NOMO-1 treated with DMSO at 0.1 percent for 48 hours (cell line): ENCODE measurements at regions not wholly inside any gene's neighbourhood (a gene's known extent, or its start where the extent isn't known, plus 50 kb on each side); places are given as distances from the start of the nearest gene placed in this dataset.
"Not testable (repeated sequence)": the region's sequence is repeated elsewhere in the genome, so short reads cannot be mapped to it uniquely, and the experiment has no call there.

Experiments used
- DNase-seq: peaks from one replicate; lab custom pipeline; 2025; ENCODE audit not compliant: unreplicated experiment; lab: John Stamatoyannopoulos, UW

GRCh38 chr1:206311611-206312273 lies 108.4 kb downstream of the SRGAP2 start:
- not testable (repeated sequence) for DNase-seq

- DNase-seq = not testable (repeated sequence)
Observed at GRCh38 chr1:206312274-206312665, 108.9 kb downstream of the SRGAP2 start.

GRCh38 chr1:206314951-206315636 lies 111.8 kb downstream of the SRGAP2 start:
- DNase-seq = not testable (repeated sequence)

GRCh38 chr1:206316901-206317300 lies 113.6 kb downstream of the SRGAP2 start:
- not testable (repeated sequence) for DNase-seq

- not testable (repeated sequence) for DNase-seq
Observed at GRCh38 chr1:206317878-206318514, 114.7 kb downstream of the SRGAP2 start.

GRCh38 chr1:206320227-206320626 lies 116.9 kb downstream of the SRGAP2 start:
- DNase-seq = not testable (repeated sequence)

GRCh38 chr1:206326159-206326939 lies 123.0 kb downstream of the SRGAP2 start:
- DNase-seq = not testable (repeated sequence)

- DNase-seq = not testable (repeated sequence)
Observed at GRCh38 chr1:206331597-206331996, 128.3 kb downstream of the SRGAP2 start.

- DNase-seq = not testable (repeated sequence)
Observed at GRCh38 chr1:206333316-206333715, 130.0 kb downstream of the SRGAP2 start.

GRCh38 chr1:206333897-206334296 lies 130.6 kb downstream of the SRGAP2 start:
- DNase-seq = not testable (repeated sequence)

- not testable (repeated sequence) for DNase-seq
Observed at GRCh38 chr1:206334481-206334880, 131.1 kb downstream of the SRGAP2 start.

GRCh38 chr1:206335162-206335561 lies 131.8 kb downstream of the SRGAP2 start:
- DNase-seq = not testable (repeated sequence)

GRCh38 chr1:206335875-206336846 lies 132.8 kb downstream of the SRGAP2 start:
- DNase-seq = not testable (repeated sequence)

GRCh38 chr1:206337024-206337423 lies 133.3 kb upstream of the IKBKE start:
- not testable (repeated sequence) for DNase-seq

- not testable (repeated sequence) for DNase-seq
Observed at GRCh38 chr1:206350493-206351275, 119.6 kb upstream of the IKBKE start.

GRCh38 chr1:206351276-206352052 lies 118.8 kb upstream of the IKBKE start:
- not testable (repeated sequence) for DNase-seq

- not testable (repeated sequence) for DNase-seq
Observed at GRCh38 chr1:206356310-206356709, 114.0 kb upstream of the IKBKE start.

GRCh38 chr1:206357962-206358361 lies 112.3 kb upstream of the IKBKE start:
- DNase-seq = not testable (repeated sequence)
